Right lobe of liver (tissue), 4 donors: ENCODE measurements at regions not wholly inside any gene's neighbourhood (a gene's known extent, or its start where the extent isn't known, plus 50 kb on each side); places are given as distances from the start of the nearest gene placed in this dataset.

Source experiments
- CTCF ChIP-seq, 4 donors: fragments of 200-600 bp in 3 of 4; fragments of 450-650 bp in 1 of 4; IDR thresholded peaks; one replicate each; pipeline versions ENCODE4 v1.5.1 to v1.8.0; 2016 to 2022; ENCODE audit warnings: antibody characterized with exemption in 4 of 4, mild to moderate bottlenecking in 2 of 4
- POLR2A ChIP-seq: fragments of 450-650 bp; IDR thresholded peaks from one replicate; pipeline ENCODE4 v1.6.1; 2017; ENCODE audit warnings: antibody characterized with exemption, mild to moderate bottlenecking
- donor health status: DM: no; HTN: no; CAD: no.
- donor health status: DM: no; HTN: no; CAD: no.
- donor health status: DM: no; HTN: yes; CAD: no.

GRCh38 chr6:147651249-147652063 is 143.0 kb downstream of the SAMD5 start:
- no peak for TF ChIP-seq POLR2A
- peak; percentile 32 to 54 (median 42) for TF ChIP-seq CTCF (IDR thresholded peaks at IDR 0.05)
